H1 (cell line): ENCODE measurements at regions not wholly inside any gene's neighbourhood (a gene's known extent, or its start where the extent isn't known, plus 50 kb on each side); places are given as distances from the start of the nearest gene placed in this dataset.

Experiments
- CTCF ChIA-PET: fragments of 300-600 bp; sonication (Branson Sonifier 250); formaldehyde crosslinking; loops from one replicate; lab custom pipeline; 2021; ENCODE audit not compliant: partially characterized antibody; lab: Charles Lee
- POLR2A ChIA-PET: fragments of 300-600 bp; sonication (Branson Sonifier 250); formaldehyde crosslinking; loops from one replicate; lab custom pipeline; 2021; ENCODE audit warnings: inconsistent platforms; ENCODE audit not compliant: partially characterized antibody; lab: Charles Lee
- DNase-seq, 2 experiments: peaks; one replicate each; pipeline versions ENCODE4 v3.0.0 to v3.0.0-alpha.2; 2010 to 2022; ENCODE audit warnings: low spot score in 2 of 2, low read depth in 1 of 2, mixed read lengths in 1 of 2
- FAIRE-seq: peaks from 2 replicates; lab custom pipeline; 2011; peaks lifted over from hg19 to GRCh38; lab: Jason Lieb, UNC
- H2AFZ ChIP-seq: 2 replicates; pipeline ENCODE4 v1.8.1; 2012; ENCODE audit warnings: low read length, inconsistent platforms
- H2AK5ac ChIP-seq: 2 replicates; pipeline ENCODE4 v1.6.1; 2013; ENCODE audit warnings: low read depth, low read length
- H2BK120ac ChIP-seq: replicated peaks from 2 replicates; pipeline ENCODE3; 2013; ENCODE audit warnings: low read depth, low read length, inconsistent platforms
- H2BK12ac ChIP-seq: 2 replicates; pipeline ENCODE4 v1.6.1; 2013; ENCODE audit warnings: low read depth, low read length
- H2BK15ac ChIP-seq: 2 replicates; pipeline ENCODE4 v1.6.1; 2013; ENCODE audit warnings: low read length
- H2BK20ac ChIP-seq: 2 replicates; pipeline ENCODE4 v1.6.1; 2013; ENCODE audit warnings: low read length
- H2BK5ac ChIP-seq: 2 replicates; pipeline ENCODE4 v1.6.1; 2013; ENCODE audit warnings: low read depth, low read length
- H3K14ac ChIP-seq: 2 replicates; pipeline ENCODE4 v1.6.1; 2013; ENCODE audit warnings: inconsistent platforms; ENCODE audit not compliant: insufficient read length
- H3K18ac ChIP-seq: 2 replicates; pipeline ENCODE4 v1.6.1; 2013; ENCODE audit warnings: low read length; ENCODE audit errors: extremely low read depth
- H3K23ac ChIP-seq: 2 replicates; pipeline ENCODE4 v1.6.1; 2013; ENCODE audit warnings: inconsistent platforms; ENCODE audit not compliant: insufficient read length
- H3K23me2 ChIP-seq: 2 replicates; pipeline ENCODE4 v1.6.1; 2013; ENCODE audit warnings: low read depth, low read length
- H3K27ac ChIP-seq: 2 replicates; pipeline ENCODE4 v1.6.1; 2011; ENCODE audit warnings: low read depth, low read length, inconsistent platforms
- H3K27me3 ChIP-seq, 4 experiments: replicated peaks in 1 of 4; 1 replicate in 1 of 4; 2 replicates in 3 of 4; pipeline versions ENCODE4 v1.6.1 to v1.8.1; 2011 to 2013; ENCODE audit warnings: low read length in 3 of 4, mild to moderate bottlenecking in 3 of 4, inconsistent platforms in 2 of 4, mixed read lengths in 2 of 4, moderate library complexity in 1 of 4; ENCODE audit not compliant: control insufficient read depth in 3 of 4, insufficient read depth in 3 of 4; ENCODE audit errors: extremely low read depth in 1 of 4
- H3K36me3 ChIP-seq, 4 experiments: 2 replicates each; pipeline versions ENCODE4 v1.6.1 to v1.8.1; 2011 to 2013; ENCODE audit warnings: mild to moderate bottlenecking in 4 of 4, low read length in 3 of 4, moderate library complexity in 2 of 4, control low read depth in 1 of 4, inconsistent platforms in 1 of 4; ENCODE audit not compliant: insufficient read depth in 4 of 4, control insufficient read depth in 2 of 4
- H3K4ac ChIP-seq: replicated peaks from 2 replicates; pipeline ENCODE3; 2013; ENCODE audit warnings: low read length, low read depth, mixed read lengths, inconsistent platforms; ENCODE audit not compliant: insufficient read length
- H3K4me1 ChIP-seq, 4 experiments: replicated peaks in 1 of 4; 1 replicate in 1 of 4; 2 replicates in 3 of 4; pipeline versions ENCODE4 v1.6.1 to v1.8.1; 2011 to 2013; ENCODE audit warnings: low read length in 3 of 4, inconsistent platforms in 2 of 4, mixed read lengths in 1 of 4; ENCODE audit not compliant: insufficient read depth in 4 of 4, control insufficient read depth in 3 of 4
- H3K4me2 ChIP-seq, 2 experiments: 2 replicates each; pipeline versions ENCODE4 v1.6.1 to v1.8.1; 2011 to 2013; ENCODE audit warnings: low read depth in 2 of 2, low read length in 2 of 2, control low read depth in 1 of 2, inconsistent platforms in 1 of 2, mild to moderate bottlenecking in 1 of 2; ENCODE audit not compliant: insufficient read depth in 1 of 2
- H3K4me3 ChIP-seq, 4 experiments: fragments of 200-600, 300-600 bp in 1 of 4; sonication (generic), shearing (Covaris generic), sonication (Bioruptor Twin) in 1 of 4; 2 replicates each; pipeline versions ENCODE4 v1.5.1 to v1.8.1; 2011 to 2016; ENCODE audit warnings: low read length in 4 of 4, low read depth in 3 of 4, control low read depth in 2 of 4, inconsistent platforms in 2 of 4, mild to moderate bottlenecking in 2 of 4, mixed read lengths in 1 of 4, moderate library complexity in 1 of 4; ENCODE audit not compliant: insufficient read depth in 2 of 4; ENCODE audit errors: extremely low read depth in 1 of 4
- H3K56ac ChIP-seq: replicated peaks from 2 replicates; pipeline ENCODE3; 2013; ENCODE audit warnings: low read depth, mild to moderate bottlenecking, mixed read lengths, low read length, inconsistent platforms; ENCODE audit not compliant: insufficient read length
- H3K79me1 ChIP-seq: 2 replicates; pipeline ENCODE4 v1.6.1; 2013; ENCODE audit warnings: low read depth, low read length, control low read depth
- H3K79me2 ChIP-seq, 2 experiments: 2 replicates each; pipeline versions ENCODE4 v1.6.1 to v1.8.1; 2012 to 2013; ENCODE audit warnings: low read length in 2 of 2, mild to moderate bottlenecking in 2 of 2, inconsistent platforms in 1 of 2; ENCODE audit not compliant: insufficient read depth in 2 of 2, control insufficient read depth in 1 of 2
- H3K9ac ChIP-seq, 4 experiments: replicated peaks in 1 of 4; 1 replicate in 1 of 4; 2 replicates in 3 of 4; pipeline versions ENCODE4 v1.6.1 to v1.8.1; 2011 to 2013; ENCODE audit warnings: low read depth in 3 of 4, low read length in 3 of 4, control low read depth in 2 of 4, mild to moderate bottlenecking in 2 of 4, moderate library complexity in 2 of 4, inconsistent platforms in 1 of 4; ENCODE audit errors: extremely low read depth in 1 of 4
- H3K9me3 ChIP-seq, 2 experiments: 2 replicates each; pipeline versions ENCODE4 v1.6.1 to v1.8.1; 2012 to 2013; ENCODE audit warnings: mild to moderate bottlenecking in 2 of 2, moderate library complexity in 2 of 2, control low read depth in 1 of 2, inconsistent platforms in 1 of 2, low read depth in 1 of 2, low read length in 1 of 2, mixed read lengths in 1 of 2; ENCODE audit not compliant: insufficient read depth in 2 of 2
- H4K20me1 ChIP-seq, 2 experiments: replicated peaks in 1 of 2; 2 replicates each; pipeline versions ENCODE3 to v1.8.1; 2011 to 2013; ENCODE audit warnings: inconsistent platforms in 2 of 2, low read length in 2 of 2, mild to moderate bottlenecking in 1 of 2; ENCODE audit not compliant: insufficient read depth in 2 of 2, control insufficient read depth in 1 of 2
- H4K5ac ChIP-seq: 2 replicates; pipeline ENCODE4 v1.6.1; 2013; ENCODE audit warnings: low read length, low read depth, mixed read lengths, inconsistent platforms; ENCODE audit not compliant: insufficient read length
- H4K8ac ChIP-seq: 2 replicates; pipeline ENCODE4 v1.8.0; 2013; ENCODE audit warnings: mild to moderate bottlenecking, moderate library complexity, low read length, inconsistent platforms; ENCODE audit not compliant: insufficient read depth; ENCODE audit errors: extremely low read depth
- H4K91ac ChIP-seq: replicated peaks from 2 replicates; pipeline ENCODE3; 2013; ENCODE audit warnings: low read length, mixed read lengths, inconsistent platforms; ENCODE audit not compliant: insufficient read length
- CBX8 ChIP-seq: fragments of 300-800, 300-1000 bp; sonication (generic); IDR thresholded peaks from 2 replicates; pipeline ENCODE4 v1.7.1; 2016; ENCODE audit warnings: low read depth, low read length, borderline replicate concordance
- CHD2 ChIP-seq: IDR thresholded peaks from 2 replicates; pipeline ENCODE4 v1.6.1; 2012; ENCODE audit warnings: low read length, improper control_type of control experiment
- CREB1 ChIP-seq: IDR thresholded peaks from 2 replicates; pipeline ENCODE4 v1.6.1; 2012; ENCODE audit warnings: inconsistent platforms
- EZH2 ChIP-seq: fragments of 200-600 bp; sonication (generic); IDR thresholded peaks from 2 replicates; pipeline ENCODE4 v1.7.1; 2012; ENCODE audit warnings: low read depth, mild to moderate bottlenecking, moderate library complexity, low read length, inconsistent platforms; ENCODE audit not compliant: severe bottlenecking
- JUN ChIP-seq: IDR thresholded peaks from 2 replicates; pipeline ENCODE4 v1.6.1; 2011; ENCODE audit warnings: low read depth, mild to moderate bottlenecking, improper control_type of control experiment, low read length
- NRF1 ChIP-seq: IDR thresholded peaks from 2 replicates; pipeline ENCODE4 v1.6.1; 2011; ENCODE audit warnings: mild to moderate bottlenecking, low read depth, low read length, improper control_type of control experiment
- POLR2A ChIP-seq, 2 experiments: IDR thresholded peaks; 1 replicate in 1 of 2; 2 replicates in 1 of 2; pipeline ENCODE4 v1.6.1; 2011; ENCODE audit warnings: low read depth in 2 of 2, low read length in 2 of 2, mild to moderate bottlenecking in 2 of 2; ENCODE audit errors: control extremely low read depth in 1 of 2
- POU5F1 ChIP-seq: IDR thresholded peaks from 2 replicates; pipeline ENCODE4 v1.6.1; 2011; ENCODE audit warnings: low read depth, mild to moderate bottlenecking, low read length, moderate library complexity
- RFX5 ChIP-seq: IDR thresholded peaks from 2 replicates; pipeline ENCODE4 v1.6.1; 2011; ENCODE audit warnings: low read depth, low read length, improper control_type of control experiment, borderline replicate concordance
- RNF2 ChIP-seq: fragments of 200-900, 300-1000 bp; sonication (generic); IDR thresholded peaks from 2 replicates; pipeline ENCODE4 v1.7.1; 2016; ENCODE audit warnings: borderline replicate concordance, low read depth, mild to moderate bottlenecking, antibody characterized with exemption, low read length; ENCODE audit not compliant: poor library complexity, severe bottlenecking; ENCODE audit errors: missing control alignments
- SP1 ChIP-seq: IDR thresholded peaks from 2 replicates; pipeline ENCODE4 v1.6.1; 2011; ENCODE audit warnings: low read depth, low read length
- SP2 ChIP-seq: IDR thresholded peaks from 2 replicates; pipeline ENCODE4 v1.6.1; 2012; ENCODE audit warnings: mild to moderate bottlenecking, low read length, inconsistent platforms
- SUZ12 ChIP-seq: fragments of 200-600 bp; sonication (generic); IDR thresholded peaks from 2 replicates; pipeline ENCODE4 v1.6.1; 2012; ENCODE audit warnings: mild to moderate bottlenecking, inconsistent platforms, low read length, moderate library complexity, mixed read lengths
- TAF1 ChIP-seq: IDR thresholded peaks from 2 replicates; pipeline ENCODE4 v1.6.1; 2011; ENCODE audit warnings: mild to moderate bottlenecking, low read depth, low read length
- WGBS, 2 experiments: shearing (Covaris generic) in 1 of 2; methylation state at CpG; one replicate each; pipeline versions ENCODE4 v1.1.6 to v1.1.7; 2013 to 2015; ENCODE audit warnings: low lambda C conversion rate in 2 of 2, mixed read lengths in 2 of 2, inconsistent platforms in 1 of 2, low coverage in 1 of 2, missing lambda C conversion rate in 1 of 2; ENCODE audit not compliant: insufficient replicate concordance in 2 of 2, insufficient coverage in 1 of 2, insufficient read length in 1 of 2; ENCODE audit errors: extremely low coverage in 1 of 2, missing lambda C conversion rate in 1 of 2; 5-methylcytosine and 5-hydroxymethylcytosine counted together
- TF ChIP-seq, protein P1 (sequence below): IDR thresholded peaks from 2 replicates; pipeline ENCODE4 v1.6.1; 2011; ENCODE audit warnings: low read depth, mild to moderate bottlenecking, low read length; ENCODE audit not compliant: insufficient read depth
- TF ChIP-seq, protein P2 (sequence below): IDR thresholded peaks from 2 replicates; pipeline ENCODE4 v1.6.1; 2012; ENCODE audit warnings: inconsistent platforms

DNA sequence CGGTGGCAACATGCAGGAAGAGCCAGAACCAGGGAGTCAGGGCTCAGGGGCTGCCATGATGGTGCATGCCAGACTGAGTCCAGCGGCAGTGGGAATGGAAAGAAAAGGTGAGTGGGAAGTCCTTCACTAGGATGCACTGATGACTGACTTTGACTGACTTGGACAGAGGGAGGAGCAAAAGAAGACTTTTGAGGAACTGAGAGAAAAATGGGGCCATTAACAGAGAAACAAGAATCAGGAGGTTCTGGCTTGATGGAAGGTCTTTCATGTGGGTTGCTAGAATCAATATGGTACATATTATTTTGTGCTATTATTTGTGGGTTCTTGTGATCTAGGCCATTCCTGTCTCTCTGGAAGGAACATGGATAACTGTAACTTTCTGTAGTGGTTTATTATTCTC is 454.6 kb upstream of the PROX1 start:
- FAIRE-seq = no peak
- CTCF ChIA-PET = no interaction called here
- TF ChIP-seq SUZ12 (no peak), RNF2 (no peak), RFX5 (no peak), CREB1 (no peak), EZH2 (no peak), CBX8 (no peak), SP2 (no peak), SP1 (no peak), NRF1 (no peak), JUN (no peak), POLR2A (IDR thresholded peaks at IDR 0.05; ENCODE audit: control extremely low read depth in 1 of 2, low read depth in 2 of 2, low read length in 2 of 2) (no peak), CHD2 (no peak), POU5F1 (no peak), TAF1 (no peak)
- TF ChIP-seq, protein P1, sequence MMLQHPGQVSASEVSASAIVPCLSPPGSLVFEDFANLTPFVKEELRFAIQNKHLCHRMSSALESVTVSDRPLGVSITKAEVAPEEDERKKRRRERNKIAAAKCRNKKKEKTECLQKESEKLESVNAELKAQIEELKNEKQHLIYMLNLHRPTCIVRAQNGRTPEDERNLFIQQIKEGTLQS = no peak
- TF ChIP-seq, protein P2, sequence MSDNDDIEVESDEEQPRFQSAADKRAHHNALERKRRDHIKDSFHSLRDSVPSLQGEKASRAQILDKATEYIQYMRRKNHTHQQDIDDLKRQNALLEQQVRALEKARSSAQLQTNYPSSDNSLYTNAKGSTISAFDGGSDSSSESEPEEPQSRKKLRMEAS = no peak

More for the DNA sequence above, 454.6 kb upstream of the PROX1 start:
- Histone ChIP-seq H3K18ac (no peak overlapping the region), H4K20me1 (no peaks in the 10 kb centered on the region), H2BK12ac (no peak overlapping the region), H3K23me2 (no peaks in the 10 kb centered on the region), H3K27me3 (no peaks in the 10 kb centered on the region), H3K36me3 (no peaks in the 10 kb centered on the region), H3K4me1 (peaks cover 0 to 5% (median 0%) of the 10 kb centered on the region in 4 experiments; a peak in 3 of 7 replicates), H2BK120ac (no peak overlapping the region), H3K9ac (no peak overlapping the region), H2AFZ (no peak overlapping the region), H4K5ac (no peak overlapping the region), H3K27ac (no peak overlapping the region), H3K79me2 (no peaks in the 10 kb centered on the region), H2BK15ac (no peak overlapping the region), H2AK5ac (no peak overlapping the region), H3K56ac (no peak overlapping the region), H3K23ac (no peak overlapping the region), H3K14ac (no peak overlapping the region), H2BK20ac (no peak overlapping the region), H3K9me3 (no peaks in the 10 kb centered on the region), H3K4me2 (no peak overlapping the region), H3K79me1 (no peaks in the 10 kb centered on the region; the same call in 1 of the 2 replicates), H4K8ac (no peak overlapping the region), H2BK5ac (no peak overlapping the region), H3K4me3 (no peak overlapping the region), H4K91ac (no peak overlapping the region), H3K4ac (no peak overlapping the region)
- POLR2A ChIA-PET = no interaction called here
- 89% methylated on average over 2 of the region's 2 CpGs; no CpG with 5 or more reads in 1 of the 2 experiments for WGBS, 2 experiments
- DNase-seq = no peak
